CD4-positive, CD25-positive, alpha-beta regulatory T cell (primary cell): ENCODE measurements at regions not wholly inside any gene's neighbourhood (a gene's known extent, or its start where the extent isn't known, plus 50 kb on each side); places are given as distances from the start of the nearest gene placed in this dataset.
"Not testable (repeated sequence)": the region's sequence is repeated elsewhere in the genome, so short reads cannot be mapped to it uniquely, and the experiment has no call there.

ENCODE experiments used
- ATAC-seq, 2 donors: fragments of 150-1000 bp; cut with Tn5 transposase; one replicate each; pipeline ENCODE4 v1.10.0; 2021; ENCODE audit warnings: low read depth in 2 of 2, moderate number of reproducible peaks in 2 of 2, moderate library complexity in 1 of 2
- DNase-seq, 3 donors: peaks; one replicate each; pipeline versions ENCODE4 v3.0.0 to v3.0.0-alpha.2; 2012 to 2022; ENCODE audit warnings: mixed read lengths in 1 of 3
- H3K27ac ChIP-seq: one replicate; pipeline ENCODE4 v1.7.0; 2013; ENCODE audit warnings: mild to moderate bottlenecking, low read length; ENCODE audit not compliant: insufficient read depth, poor library complexity, severe bottlenecking
- H3K27me3 ChIP-seq: one replicate; pipeline ENCODE4 v1.7.0; 2013; ENCODE audit warnings: low read length; ENCODE audit not compliant: control insufficient read depth, insufficient read depth
- H3K36me3 ChIP-seq: one replicate; pipeline ENCODE4 v1.7.0; 2013; ENCODE audit warnings: mild to moderate bottlenecking, low read length, moderate library complexity; ENCODE audit not compliant: control insufficient read depth, insufficient read depth
- H3K4me1 ChIP-seq: 2 replicates; pipeline ENCODE4 v1.7.0; 2013; ENCODE audit warnings: mild to moderate bottlenecking, low read length; ENCODE audit not compliant: insufficient read depth, control insufficient read depth, poor library complexity, severe bottlenecking
- H3K4me3 ChIP-seq: one replicate; pipeline ENCODE4 v1.7.0; 2013; ENCODE audit warnings: low read depth, mild to moderate bottlenecking, low read length, moderate library complexity
- H3K9me3 ChIP-seq, 2 experiments: 1 replicate in 1 of 2; 2 replicates in 1 of 2; pipeline ENCODE4 v1.7.0; 2013; ENCODE audit warnings: low read length in 2 of 2, mild to moderate bottlenecking in 1 of 2, moderate library complexity in 1 of 2; ENCODE audit not compliant: control insufficient read depth in 2 of 2
- H3K27ac Mint-ChIP-seq, 3 donors: one replicate each; pipeline ENCODE4 v1.8.0; 2020 to 2022; ENCODE audit warnings: mild to moderate bottlenecking in 3 of 3, mixed read lengths in 3 of 3, moderate library complexity in 2 of 3
- H3K27me3 Mint-ChIP-seq: one replicate; pipeline ENCODE4 v1.8.0; 2022; ENCODE audit warnings: mild to moderate bottlenecking, mixed read lengths
- H3K36me3 Mint-ChIP-seq: one replicate; pipeline ENCODE4 v1.8.0; 2020; ENCODE audit warnings: mixed read lengths
- H3K4me1 Mint-ChIP-seq, 4 donors: one replicate each; pipeline ENCODE4 v1.8.0; 2020 to 2022; ENCODE audit warnings: mixed read lengths in 4 of 4, mild to moderate bottlenecking in 1 of 4
- H3K4me3 Mint-ChIP-seq, 4 donors: one replicate each; pipeline ENCODE4 v1.8.0; 2020 to 2022; ENCODE audit warnings: mild to moderate bottlenecking in 4 of 4, mixed read lengths in 4 of 4, moderate library complexity in 3 of 4
- H3K9me3 Mint-ChIP-seq, 7 donors: one replicate each; pipeline ENCODE4 v1.8.0; 2020 to 2022; ENCODE audit warnings: mixed read lengths in 7 of 7, mild to moderate bottlenecking in 3 of 7, moderate library complexity in 2 of 7

- H3K27me3 ChIP-seq: no peaks in the 10 kb centered on the region
- DNase-seq: no peak
- Mint-ChIP-seq H3K4me3 (no peak overlapping the region), H3K27ac (no peak overlapping the region), H3K4me1 (no peaks in the 10 kb centered on the region), H3K36me3 (no peaks in the 10 kb centered on the region), H3K27me3 (no peaks in the 10 kb centered on the region), H3K9me3 (peaks cover 0 to 17% (median 6%) of the 10 kb centered on the region in 7 donors)
- H3K4me1 ChIP-seq: no peaks in the 10 kb centered on the region
- peaks cover 3 to 6% of the 10 kb centered on the region in 2 experiments for H3K9me3 ChIP-seq
- no peak overlapping the region for H3K4me3 ChIP-seq
- no peaks in the 10 kb centered on the region for H3K36me3 ChIP-seq
- no peak for ATAC-seq
- no peak overlapping the region for H3K27ac ChIP-seq
Measured at GRCh38 chr11:22084564-22084963, 108.3 kb upstream of the ANO5 start.

- H3K27ac Mint-ChIP-seq: no peak overlapping the region
Measured at GRCh38 chr11:22089609-22090008, 103.3 kb upstream of the ANO5 start.

GRCh38 chr11:22106566-22106965, 86.3 kb upstream of the ANO5 start:
- Histone ChIP-seq H3K27ac (no peak overlapping the region), H3K4me3 (no peak overlapping the region), H3K9me3 (no peaks in the 10 kb centered on the region), H3K36me3 (no peaks in the 10 kb centered on the region), H3K4me1 (no peaks in the 10 kb centered on the region), H3K27me3 (no peaks in the 10 kb centered on the region)
- ATAC-seq (no peak), DNase-seq (no peak)
- Mint-ChIP-seq H3K27ac (no peak overlapping the region), H3K27me3 (no peaks in the 10 kb centered on the region), H3K9me3 (peaks cover 0 to 25% (median 5%) of the 10 kb centered on the region in 7 donors), H3K4me1 (no peaks in the 10 kb centered on the region), H3K36me3 (no peaks in the 10 kb centered on the region), H3K4me3 (no peak overlapping the region)

More at GRCh38 chr11:22089609-22090008, 103.3 kb upstream of the ANO5 start:
- no peaks in the 10 kb centered on the region for H3K27me3 Mint-ChIP-seq
- H3K4me3 Mint-ChIP-seq: no peak overlapping the region
- H3K9me3 ChIP-seq: peaks cover 0 to 6% of the 10 kb centered on the region in 2 experiments
- peaks cover 0 to 11% (median 5%) of the 10 kb centered on the region in 7 donors for H3K9me3 Mint-ChIP-seq
- H3K36me3 Mint-ChIP-seq: no peaks in the 10 kb centered on the region
- no peak for ATAC-seq
- H3K4me1 Mint-ChIP-seq: no peaks in the 10 kb centered on the region
- no peak overlapping the region for H3K4me3 ChIP-seq
- no peak for DNase-seq
- no peak overlapping the region for H3K27ac ChIP-seq
- H3K27me3 ChIP-seq: no peaks in the 10 kb centered on the region
- no peaks in the 10 kb centered on the region for H3K4me1 ChIP-seq
- H3K36me3 ChIP-seq: no peaks in the 10 kb centered on the region

- Mint-ChIP-seq H3K27me3 (no peaks in the 10 kb centered on the region), H3K36me3 (no peaks in the 10 kb centered on the region), H3K27ac (no peak overlapping the region), H3K4me3 (no peak overlapping the region), H3K4me1 (no peaks in the 10 kb centered on the region), H3K9me3 (peaks cover 3 to 12% (median 8%) of the 10 kb centered on the region in 7 donors)
- no peak overlapping the region for H3K4me3 ChIP-seq
- H3K27me3 ChIP-seq: no peaks in the 10 kb centered on the region
- H3K27ac ChIP-seq: no peak overlapping the region
- no peak for DNase-seq
- H3K36me3 ChIP-seq: no peaks in the 10 kb centered on the region
- no peaks in the 10 kb centered on the region for H3K9me3 ChIP-seq
- no peak for ATAC-seq
- H3K4me1 ChIP-seq: no peaks in the 10 kb centered on the region
Measured at GRCh38 chr11:22115470-22116029, 77.3 kb upstream of the ANO5 start.

GRCh38 chr11:22127981-22128380, 64.9 kb upstream of the ANO5 start:
- H3K27ac ChIP-seq, H3K27ac Mint-ChIP-seq, H3K36me3 Mint-ChIP-seq, H3K36me3 ChIP-seq, H3K4me1 Mint-ChIP-seq, H3K4me3 ChIP-seq, ATAC-seq, DNase-seq, H3K27me3 ChIP-seq, H3K27me3 Mint-ChIP-seq, H3K4me3 Mint-ChIP-seq, H3K4me1 ChIP-seq: not testable (repeated sequence)
- H3K9me3 ChIP-seq: peaks cover 0 to 16% of the 10 kb centered on the region in 2 experiments
- H3K9me3 Mint-ChIP-seq: peaks cover 3 to 38% (median 13%) of the 10 kb centered on the region in 7 donors

- no peaks in the 10 kb centered on the region for H3K36me3 ChIP-seq
- H3K4me3 ChIP-seq: no peak overlapping the region
- H3K9me3 ChIP-seq: peaks cover 0 to 14% of the 10 kb centered on the region in 2 experiments
- H3K4me1 ChIP-seq: no peaks in the 10 kb centered on the region
- H3K27me3 Mint-ChIP-seq: no peaks in the 10 kb centered on the region
- no peak overlapping the region for H3K27ac ChIP-seq
- H3K9me3 Mint-ChIP-seq: peaks cover 4 to 47% (median 10%) of the 10 kb centered on the region in 7 donors
- no peaks in the 10 kb centered on the region for H3K27me3 ChIP-seq
- no peaks in the 10 kb centered on the region for H3K4me1 Mint-ChIP-seq
- H3K36me3 Mint-ChIP-seq: no peaks in the 10 kb centered on the region
- no peak for ATAC-seq
- H3K4me3 Mint-ChIP-seq: no peak overlapping the region
- no peak overlapping the region for H3K27ac Mint-ChIP-seq
- no peak for DNase-seq
Measured at GRCh38 chr11:22130462-22131053, 62.3 kb upstream of the ANO5 start.

GRCh38 chr11:22133776-22134175, 59.1 kb upstream of the ANO5 start:
- Mint-ChIP-seq H3K36me3 (no peaks in the 10 kb centered on the region), H3K9me3 (peaks cover 1 to 38% (median 6%) of the 10 kb centered on the region in 7 donors), H3K4me3 (no peak overlapping the region), H3K27me3 (no peaks in the 10 kb centered on the region), H3K4me1 (no peaks in the 10 kb centered on the region), H3K27ac (no peak overlapping the region)
- H3K27ac ChIP-seq: no peak overlapping the region
- H3K27me3 ChIP-seq: no peaks in the 10 kb centered on the region
- DNase-seq (no peak), ATAC-seq (no peak)
- no peaks in the 10 kb centered on the region for H3K36me3 ChIP-seq
- peaks cover 0 to 1% of the 10 kb centered on the region in 2 experiments for H3K9me3 ChIP-seq
- no peak overlapping the region for H3K4me3 ChIP-seq
- no peaks in the 10 kb centered on the region for H3K4me1 ChIP-seq

GRCh38 chr11:22138264-22138663, 54.6 kb upstream of the ANO5 start:
- no peak overlapping the region for H3K27ac ChIP-seq
- H3K4me3 Mint-ChIP-seq: no peak overlapping the region
- no peaks in the 10 kb centered on the region for H3K4me1 Mint-ChIP-seq
- no peak overlapping the region for H3K4me3 ChIP-seq
- H3K27me3 Mint-ChIP-seq: no peaks in the 10 kb centered on the region
- no peaks in the 10 kb centered on the region for H3K9me3 ChIP-seq
- H3K27me3 ChIP-seq: no peaks in the 10 kb centered on the region
- no peaks in the 10 kb centered on the region for H3K36me3 Mint-ChIP-seq
- ATAC-seq: no peak
- H3K27ac Mint-ChIP-seq: no peak overlapping the region
- H3K4me1 ChIP-seq: no peaks in the 10 kb centered on the region
- DNase-seq: no peak
- H3K9me3 Mint-ChIP-seq: peaks cover 0 to 14% (median 7%) of the 10 kb centered on the region in 7 donors
- H3K36me3 ChIP-seq: no peaks in the 10 kb centered on the region
